Endometrial microvascular endothelial cells (primary cell): ENCODE measurements at regions not wholly inside any gene's neighbourhood (a gene's known extent, or its start where the extent isn't known, plus 50 kb on each side); places are given as distances from the start of the nearest gene placed in this dataset.

Experiments used
- in situ Hi-C: cut with HindIII; loops from 2 replicates; pipeline ENCODE4 v1.10.0; 2017; ENCODE audit warnings: low sequenced_read_pairs, low pct_unique_long_range_greater_than_20kb; ENCODE audit errors: inconsistent ontology term

GRCh38 chr6:142666599-142667185 is 278.3 kb downstream of the HIVEP2 start:
- in situ Hi-C loops, result no loop called here

- in situ Hi-C loops, result no loop called here
Measured at GRCh38 chr6:142669471-142670351, 275.3 kb downstream of the HIVEP2 start.

- in situ Hi-C loops, result no loop called here
Measured at GRCh38 chr6:142671791-142672190, 273.2 kb downstream of the HIVEP2 start.

GRCh38 chr6:142675517-142675916 is 269.5 kb downstream of the HIVEP2 start:
- in situ Hi-C loops, result loop anchor here (25.0 kb wide), 1 partner anchor 737 kb away; no protein-coding TSS in a partner anchor

- in situ Hi-C loops, result loop anchor here (25.0 kb wide), 1 partner anchor 736 kb away; no protein-coding TSS in a partner anchor
Measured at GRCh38 chr6:142676027-142676443, 268.9 kb downstream of the HIVEP2 start.

- in situ Hi-C loops, result loop anchor here (25.0 kb wide), 1 partner anchor 736 kb away; no protein-coding TSS in a partner anchor
Measured at GRCh38 chr6:142676647-142677192, 268.3 kb downstream of the HIVEP2 start.

- in situ Hi-C loops, result loop anchor here (25.0 kb wide), 1 partner anchor 732 kb away; no protein-coding TSS in a partner anchor
Measured at GRCh38 chr6:142679907-142680700, 264.9 kb downstream of the HIVEP2 start.

- in situ Hi-C loops, result loop anchor here (25.0 kb wide), 1 partner anchor 731 kb away; no protein-coding TSS in a partner anchor
Measured at GRCh38 chr6:142681099-142681498, 263.9 kb downstream of the HIVEP2 start.

- in situ Hi-C loops, result loop anchor here (25.0 kb wide), 1 partner anchor 729 kb away; no protein-coding TSS in a partner anchor
Measured at GRCh38 chr6:142682985-142683384, 262.0 kb downstream of the HIVEP2 start.

GRCh38 chr6:142683714-142684141 is 261.2 kb downstream of the HIVEP2 start:
- in situ Hi-C loops, result loop anchor here (25.0 kb wide), 1 partner anchor 729 kb away; no protein-coding TSS in a partner anchor

- in situ Hi-C loops, result loop anchor here (25.0 kb wide), 1 partner anchor 728 kb away; no protein-coding TSS in a partner anchor
Measured at GRCh38 chr6:142684371-142684770, 260.6 kb downstream of the HIVEP2 start.

GRCh38 chr6:142685852-142686506 is 259.0 kb downstream of the HIVEP2 start:
- in situ Hi-C loops, result loop anchor here (25.0 kb wide), 1 partner anchor 726 kb away; no protein-coding TSS in a partner anchor

- in situ Hi-C loops, result loop anchor here (25.0 kb wide), 1 partner anchor 726 kb away; no protein-coding TSS in a partner anchor
Measured at GRCh38 chr6:142686507-142686887, 258.5 kb downstream of the HIVEP2 start.

GRCh38 chr6:142692942-142693341 is 252.0 kb downstream of the HIVEP2 start:
- in situ Hi-C loops, result loop anchor here (25.0 kb wide), 1 partner anchor 719 kb away; no protein-coding TSS in a partner anchor

GRCh38 chr6:142693441-142693840 is 251.5 kb downstream of the HIVEP2 start:
- in situ Hi-C loops, result loop anchor here (25.0 kb wide), 1 partner anchor 719 kb away; no protein-coding TSS in a partner anchor

- in situ Hi-C loops, result loop anchor here (25.0 kb wide), 1 partner anchor 718 kb away; no protein-coding TSS in a partner anchor
Measured at GRCh38 chr6:142694054-142694453, 250.9 kb downstream of the HIVEP2 start.

GRCh38 chr6:142695016-142695415 is 250.0 kb downstream of the HIVEP2 start:
- in situ Hi-C loops, result loop anchor here (25.0 kb wide), 1 partner anchor 717 kb away; no protein-coding TSS in a partner anchor
